Osteocyte (in vitro differentiated cells): ENCODE measurements at regions not wholly inside any gene's neighbourhood (a gene's known extent, or its start where the extent isn't known, plus 50 kb on each side); places are given as distances from the start of the nearest gene placed in this dataset.

Source experiments
- DNase-seq: peaks from one replicate; pipeline ENCODE4 v3.0.0; 2021; ENCODE audit warnings: mixed read lengths; ENCODE audit not compliant: unreplicated experiment; ENCODE audit errors: extremely low spot score
- H3K27ac Mint-ChIP-seq: one replicate; pipeline ENCODE4 v1.8.0; 2021; ENCODE audit warnings: mild to moderate bottlenecking, mixed read lengths; ENCODE audit not compliant: unreplicated experiment
- H3K27me3 Mint-ChIP-seq: one replicate; pipeline ENCODE4 v1.8.0; 2021; ENCODE audit warnings: mixed read lengths; ENCODE audit not compliant: unreplicated experiment
- H3K36me3 Mint-ChIP-seq: one replicate; pipeline ENCODE4 v1.8.0; 2021; ENCODE audit warnings: mixed read lengths; ENCODE audit not compliant: unreplicated experiment
- H3K4me1 Mint-ChIP-seq: one replicate; pipeline ENCODE4 v1.8.0; 2021; ENCODE audit warnings: mixed read lengths; ENCODE audit not compliant: unreplicated experiment
- H3K4me3 Mint-ChIP-seq: one replicate; pipeline ENCODE4 v1.8.0; 2021; ENCODE audit warnings: mild to moderate bottlenecking, moderate library complexity, mixed read lengths; ENCODE audit not compliant: unreplicated experiment
- H3K9me3 Mint-ChIP-seq: one replicate; pipeline ENCODE4 v1.8.0; 2021; ENCODE audit warnings: mixed read lengths; ENCODE audit not compliant: unreplicated experiment
- CTCF ChIP-seq: fragments of 200-600 bp; sonication (generic); IDR thresholded peaks from 2 replicates; pipeline ENCODE4 v1.5.0; 2021; ENCODE audit warnings: antibody characterized with exemption, mild to moderate bottlenecking, moderate library complexity

GRCh38 chr18:60888071-60888624, 445.1 kb upstream of the CDH20 start:
- DNase-seq, result no peak
- H3K36me3 Mint-ChIP-seq, result no peaks in the 10 kb centered on the region
- no peak overlapping the region for H3K27ac Mint-ChIP-seq
- TF ChIP-seq CTCF, result no peak
- H3K4me1 Mint-ChIP-seq, result peaks cover 6% of the 10 kb centered on the region
- peaks cover 24% of the 10 kb centered on the region for H3K27me3 Mint-ChIP-seq
- H3K4me3 Mint-ChIP-seq, result no peak overlapping the region
- H3K9me3 Mint-ChIP-seq, result no peaks in the 10 kb centered on the region

GRCh38 chr18:60889442-60889841, 443.8 kb upstream of the CDH20 start:
- Mint-ChIP-seq H3K4me1 (peaks cover 7% of the 10 kb centered on the region), H3K4me3 (no peak overlapping the region), H3K27me3 (peaks cover 17% of the 10 kb centered on the region), H3K9me3 (no peaks in the 10 kb centered on the region), H3K36me3 (no peaks in the 10 kb centered on the region), H3K27ac (no peak overlapping the region)
- no peak for TF ChIP-seq CTCF
- no peak for DNase-seq

DNA sequence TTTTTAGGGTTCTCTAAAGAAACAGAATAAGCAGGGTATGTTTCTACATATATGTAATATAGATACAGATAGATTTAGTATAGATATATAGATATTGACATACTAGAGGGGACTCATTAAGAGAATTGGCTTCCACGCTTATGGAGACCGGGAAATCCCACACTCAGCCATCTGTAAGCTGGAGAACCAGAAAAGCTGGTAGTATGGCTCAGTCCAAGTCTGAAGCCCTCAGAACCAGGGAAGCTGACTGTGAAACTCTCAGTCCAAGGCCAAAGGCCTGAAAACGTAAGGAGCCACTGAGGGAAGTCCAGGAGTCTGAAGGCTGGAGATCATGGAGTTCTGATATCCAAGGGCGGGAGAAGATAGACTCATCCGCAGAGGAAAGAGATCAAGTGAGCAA, 441.3 kb upstream of the CDH20 start:
- DNase-seq, result no peak
- Mint-ChIP-seq H3K27me3 (no peaks in the 10 kb centered on the region), H3K36me3 (no peaks in the 10 kb centered on the region), H3K9me3 (no peaks in the 10 kb centered on the region), H3K4me3 (no peak overlapping the region), H3K27ac (no peak overlapping the region), H3K4me1 (peaks cover 7% of the 10 kb centered on the region)
- TF ChIP-seq CTCF, result no peak

DNA sequence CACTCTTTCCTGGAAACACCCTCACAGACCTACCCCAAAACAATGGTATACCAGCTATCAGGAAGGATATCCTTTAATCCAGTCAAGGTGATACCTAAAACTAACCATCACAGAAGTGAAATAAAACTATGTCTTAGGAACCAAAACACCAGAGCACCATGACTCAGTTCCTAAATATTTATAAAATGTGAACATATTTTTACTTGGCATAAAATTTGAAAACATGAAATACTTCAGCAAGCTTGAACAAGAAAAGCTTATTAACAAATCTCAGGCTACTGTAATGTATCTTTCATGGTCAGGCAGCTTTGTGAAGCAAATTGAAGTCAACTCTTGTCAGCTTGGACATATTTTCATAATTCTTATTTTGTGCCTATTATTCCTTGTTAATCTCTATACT, 440.8 kb upstream of the CDH20 start:
- H3K27ac Mint-ChIP-seq, result no peak overlapping the region
- H3K4me3 Mint-ChIP-seq, result no peak overlapping the region
- no peak for TF ChIP-seq CTCF
- H3K36me3 Mint-ChIP-seq, result no peaks in the 10 kb centered on the region
- peaks cover 7% of the 10 kb centered on the region for H3K4me1 Mint-ChIP-seq
- DNase-seq, result no peak
- no peaks in the 10 kb centered on the region for H3K27me3 Mint-ChIP-seq
- no peaks in the 10 kb centered on the region for H3K9me3 Mint-ChIP-seq

GRCh38 chr18:60892855-60893254, 440.4 kb upstream of the CDH20 start:
- Mint-ChIP-seq H3K4me3 (no peak overlapping the region), H3K36me3 (no peaks in the 10 kb centered on the region), H3K4me1 (peaks cover 7% of the 10 kb centered on the region), H3K27ac (no peak overlapping the region), H3K9me3 (no peaks in the 10 kb centered on the region), H3K27me3 (no peaks in the 10 kb centered on the region)
- TF ChIP-seq CTCF, result no peak
- no peak for DNase-seq
